ENCODE measurements at regions not wholly inside any gene's neighbourhood (a gene's known extent, or its start where the extent isn't known, plus 50 kb on each side); places are given as distances from the start of the nearest gene placed in this dataset.
A peak's percentile ranks its signal among the peaks of the same experiment; 100 is the strongest.
"Not testable (repeated sequence)": the region's sequence is repeated elsewhere in the genome, so short reads cannot be mapped to it uniquely, and the experiment has no call there.

- no peak for DNase-seq
Measured at GRCh38 chrX:1853916-1854315, 239.1 kb downstream of the ASMT start.

- not testable (repeated sequence) for DNase-seq
Measured at GRCh38 chrX:1854861-1855260, 240.0 kb downstream of the ASMT start.

GRCh38 chrX:1859266-1859665 is 244.4 kb downstream of the ASMT start:
- not testable (repeated sequence) for DNase-seq

- DNase-seq = no peak
Measured at GRCh38 chrX:1860936-1861594, 246.2 kb downstream of the ASMT start.

- DNase-seq = not testable (repeated sequence)
Measured at GRCh38 chrX:1863995-1864394, 249.1 kb downstream of the ASMT start.

GRCh38 chrX:1870421-1870820 is 255.6 kb downstream of the ASMT start:
- DNase-seq = no peak

GRCh38 chrX:1871887-1872286 is 257.0 kb downstream of the ASMT start:
- DNase-seq = no peak

- no peak for DNase-seq
Measured at GRCh38 chrX:1873671-1874070, 258.8 kb downstream of the ASMT start.

GRCh38 chrX:1874416-1874815 is 259.6 kb downstream of the ASMT start:
- no peak for DNase-seq

GRCh38 chrX:1874899-1875298 is 260.0 kb downstream of the ASMT start:
- no peak for DNase-seq

- no peak for DNase-seq
Measured at GRCh38 chrX:1876041-1876440, 261.2 kb downstream of the ASMT start.

- no peak for DNase-seq
Measured at GRCh38 chrX:1877780-1878179, 262.9 kb downstream of the ASMT start.

- not testable (repeated sequence) for DNase-seq
Measured at GRCh38 chrX:1880884-1881817, 266.3 kb downstream of the ASMT start.

- DNase-seq = no peak
Measured at GRCh38 chrX:1883772-1884171, 268.9 kb downstream of the ASMT start.

- no peak for DNase-seq
Measured at GRCh38 chrX:1884446-1884845, 269.6 kb downstream of the ASMT start.

GRCh38 chrX:1885116-1885515 is 270.3 kb downstream of the ASMT start:
- no peak for DNase-seq

- not testable (repeated sequence) for DNase-seq
Measured at GRCh38 chrX:1888305-1888704, 273.4 kb downstream of the ASMT start.

GRCh38 chrX:1894026-1894294 is 279.1 kb downstream of the ASMT start:
- no peak for DNase-seq

GRCh38 chrX:1894740-1895139 is 279.9 kb downstream of the ASMT start:
- DNase-seq = peak; percentile 35

GRCh38 chrX:1895583-1895982 is 280.7 kb downstream of the ASMT start:
- no peak for DNase-seq

- no peak for DNase-seq
Measured at GRCh38 chrX:1899841-1900240, 285.0 kb downstream of the ASMT start.

GRCh38 chrX:1902901-1903235 is 288.0 kb downstream of the ASMT start:
- DNase-seq = peak; percentile 84

GRCh38 chrX:1903236-1903935 is 288.5 kb downstream of the ASMT start:
- DNase-seq = peak; percentile 80

GRCh38 chrX:1904663-1905218 is 289.9 kb downstream of the ASMT start:
- DNase-seq = no peak

Measured in NCI-H82 (cell line).